UCSD-AML1 (cell line): ENCODE measurements at regions not wholly inside any gene's neighbourhood (a gene's known extent, or its start where the extent isn't known, plus 50 kb on each side); places are given as distances from the start of the nearest gene placed in this dataset.
"Not testable (repeated sequence)": the region's sequence is repeated elsewhere in the genome, so short reads cannot be mapped to it uniquely, and the experiment has no call there.

ENCODE experiments used
- DNase-seq: peaks from one replicate; lab custom pipeline; 2025; ENCODE audit not compliant: unreplicated experiment; lab: John Stamatoyannopoulos, UW

DNA sequence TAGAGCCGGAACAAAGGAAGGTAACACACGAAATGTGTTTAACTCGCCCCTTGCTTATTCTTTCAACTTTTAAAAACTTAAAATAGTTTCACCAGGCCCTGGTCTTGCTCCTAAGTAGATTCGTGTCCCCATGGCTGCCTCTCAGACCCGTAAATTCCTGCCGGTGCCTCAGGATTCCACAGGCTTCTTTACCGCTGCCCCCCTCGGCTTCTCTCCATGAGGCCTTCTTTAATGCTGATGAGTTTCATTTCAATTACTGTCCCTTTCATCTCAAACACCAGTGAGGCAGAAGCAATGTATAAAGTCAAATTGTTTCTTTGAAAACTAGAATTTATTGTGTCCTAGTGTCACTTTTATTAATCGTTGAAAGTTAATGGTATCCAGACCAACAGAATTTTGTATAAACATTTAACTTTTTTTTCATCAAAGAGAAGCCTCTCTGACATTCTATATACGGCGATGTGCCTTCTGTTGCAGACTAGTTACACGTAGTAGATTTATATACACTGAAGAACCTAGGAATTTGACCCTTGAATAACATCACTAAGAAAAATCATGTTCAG, 225.2 kb downstream of the C7orf25 start:
- DNase-seq = no peak

DNA sequence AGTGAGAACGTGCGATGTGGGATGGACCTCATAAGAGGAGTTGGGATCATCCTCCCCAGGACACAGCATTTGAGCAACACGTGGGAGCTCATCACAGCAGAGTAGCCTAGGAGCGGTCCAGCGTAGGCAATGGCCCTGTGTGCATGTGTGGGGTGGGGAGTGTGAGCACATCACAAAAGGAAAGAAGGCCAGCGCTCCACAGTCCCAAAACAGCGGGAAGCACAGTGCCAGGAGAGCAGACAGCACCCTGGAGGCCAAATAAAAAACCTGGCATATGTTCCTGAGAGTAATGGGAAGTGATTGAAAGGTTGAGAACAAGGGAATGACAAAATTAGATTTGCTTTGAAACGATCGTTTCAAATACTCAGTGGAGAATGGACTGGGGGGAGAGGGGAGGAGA, 226.0 kb downstream of the C7orf25 start:
- DNase-seq = no peak

DNA sequence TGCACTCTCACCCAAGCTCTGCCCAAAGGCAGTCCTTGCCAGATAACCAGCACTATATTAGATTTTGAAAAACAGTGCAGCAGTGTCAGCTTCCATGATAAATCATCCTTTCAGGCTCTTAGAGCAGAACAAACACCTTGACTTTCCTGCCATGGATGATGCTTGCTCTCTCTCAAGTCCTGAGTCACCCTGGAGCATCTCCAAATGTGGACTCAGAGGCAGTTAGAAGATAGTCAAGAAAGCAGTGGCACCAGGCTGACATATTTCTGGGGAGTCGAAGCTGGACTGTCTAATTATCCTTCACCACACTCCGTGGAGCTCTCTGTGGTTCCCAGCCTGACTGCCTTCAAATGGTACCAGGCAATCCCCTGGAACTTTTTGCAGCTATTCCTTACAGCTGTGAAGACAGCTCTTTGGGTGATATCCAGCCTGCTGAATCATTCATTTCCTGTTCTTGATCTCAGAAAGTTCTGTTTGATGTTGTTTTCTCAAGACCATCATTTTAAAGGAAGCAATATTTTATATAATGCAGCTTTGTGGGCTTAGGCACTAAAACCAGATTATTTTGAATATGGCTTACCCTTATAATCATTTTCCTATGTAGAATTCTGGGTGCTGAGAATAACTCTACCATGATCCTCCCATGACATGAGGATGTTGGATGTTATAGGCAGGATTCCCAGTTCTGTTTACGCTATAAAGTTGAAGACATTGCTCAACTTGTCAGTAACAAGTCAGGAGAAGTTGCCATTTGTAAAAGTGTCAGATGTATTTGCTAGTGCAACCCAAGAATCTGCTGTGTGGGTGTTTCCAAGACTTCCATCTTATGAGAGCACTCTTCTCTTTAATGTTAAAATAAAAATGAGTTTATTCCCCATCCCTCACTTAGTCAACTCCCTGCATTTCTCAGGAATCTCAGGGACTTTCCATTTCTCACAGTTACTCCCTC, 233.8 kb downstream of the C7orf25 start:
- no peak for DNase-seq

DNA sequence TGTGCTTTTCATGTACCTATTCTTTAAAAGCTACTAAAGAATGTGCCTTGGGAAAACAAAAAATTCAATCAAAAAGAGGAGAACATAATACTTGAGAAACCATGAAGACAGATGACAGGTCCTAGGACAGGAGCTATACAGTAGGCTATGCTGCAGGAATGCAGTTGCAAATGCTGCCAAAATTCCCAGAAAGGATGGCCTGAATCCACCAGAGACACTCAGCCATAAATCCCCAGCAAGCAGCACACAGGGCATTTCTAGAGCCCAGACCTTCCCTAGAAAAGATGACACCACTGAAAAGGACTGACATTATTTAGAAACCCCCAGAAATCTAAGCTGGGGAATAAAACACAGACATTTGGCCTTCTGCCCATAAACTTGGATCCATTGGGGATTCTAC, 237.3 kb downstream of the C7orf25 start:
- DNase-seq = no peak

DNA sequence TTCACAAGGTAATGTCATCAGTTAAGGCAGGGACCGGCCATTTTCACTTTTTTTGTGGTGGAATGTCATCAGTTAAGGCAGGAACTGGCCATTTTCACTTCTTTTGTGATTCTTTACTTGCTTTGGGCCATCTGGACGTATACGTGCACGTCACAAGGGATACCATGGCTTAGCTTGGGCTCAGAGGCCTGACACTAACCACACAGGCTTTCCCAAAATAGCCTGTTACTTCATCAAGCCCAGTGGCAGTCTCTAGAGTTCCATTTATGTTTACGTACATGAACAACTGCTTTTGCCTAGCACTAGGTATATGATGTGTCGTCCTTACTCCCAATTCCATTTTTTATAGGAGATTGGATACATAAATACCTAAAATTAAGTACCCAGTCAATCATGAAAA, 237.9 kb downstream of the C7orf25 start:
- no peak for DNase-seq

DNA sequence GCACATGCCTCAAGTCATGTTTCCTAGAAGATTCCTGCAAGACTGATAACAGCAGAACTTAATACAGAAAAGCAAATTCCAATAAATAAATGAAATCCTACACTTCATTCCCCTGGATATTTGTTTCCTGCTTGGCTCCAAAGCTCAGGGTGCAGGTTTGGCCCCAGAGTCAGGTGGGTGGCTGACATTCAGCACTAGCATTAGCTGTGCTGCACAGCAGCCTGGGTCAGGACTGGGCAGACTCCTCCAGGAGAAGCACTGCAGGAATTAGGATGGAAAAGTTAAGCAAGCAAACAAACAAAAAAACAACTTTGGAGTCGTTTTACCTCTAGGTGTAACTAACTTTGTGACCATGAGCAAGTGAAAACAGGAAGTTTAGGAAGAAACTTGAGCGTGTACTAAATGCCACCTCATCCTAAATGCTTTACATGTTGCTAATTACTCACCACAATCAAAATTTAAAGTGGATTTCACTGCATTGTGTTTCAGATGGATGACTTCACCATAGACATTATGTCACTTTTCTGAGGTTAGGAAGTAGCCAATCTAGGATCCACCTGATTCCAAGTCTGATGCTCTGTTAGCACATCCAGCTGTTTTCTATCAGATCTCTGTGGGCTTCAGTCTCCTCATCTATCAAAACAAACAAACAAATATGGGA, 239.4 kb downstream of the C7orf25 start:
- no peak for DNase-seq

DNA sequence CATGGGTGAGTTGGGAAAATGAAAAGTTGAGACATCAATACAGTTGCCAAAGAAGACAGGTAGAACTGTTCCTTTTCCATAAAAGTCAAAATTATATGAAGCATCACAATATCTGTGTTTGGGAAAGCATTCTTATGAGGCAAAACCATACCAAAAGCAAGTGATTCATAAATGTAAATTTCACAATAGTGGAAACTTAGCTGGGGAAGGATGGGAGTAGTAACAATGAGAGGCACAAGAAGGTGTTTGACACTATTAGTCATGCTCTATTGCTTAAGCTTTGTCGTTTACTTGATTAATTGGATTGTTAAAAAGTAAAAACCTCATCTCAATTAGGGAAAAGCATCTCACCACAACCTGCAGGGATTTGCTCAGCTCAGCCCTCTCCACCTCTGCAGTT, 240.2 kb downstream of the C7orf25 start:
- no peak for DNase-seq

DNA sequence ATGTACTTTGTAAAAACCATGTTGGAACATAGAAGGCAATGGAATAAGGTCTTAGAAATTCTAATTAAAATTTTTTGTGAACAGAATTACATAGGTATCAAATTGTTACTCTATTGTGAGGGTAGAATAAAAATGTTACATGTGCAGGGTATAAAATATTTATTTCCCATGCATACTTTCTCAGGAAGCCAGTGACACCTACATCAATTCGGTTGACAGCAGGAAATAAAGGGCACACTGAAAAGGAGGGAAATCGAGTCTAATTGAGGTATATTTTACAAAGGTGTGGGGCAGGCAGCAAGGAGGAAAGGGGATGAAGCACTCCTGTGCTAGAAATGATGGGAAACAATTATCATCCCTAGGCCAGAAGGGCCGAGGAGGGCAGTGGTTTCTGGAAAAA, 244.9 kb downstream of the C7orf25 start:
- no peak for DNase-seq

DNA sequence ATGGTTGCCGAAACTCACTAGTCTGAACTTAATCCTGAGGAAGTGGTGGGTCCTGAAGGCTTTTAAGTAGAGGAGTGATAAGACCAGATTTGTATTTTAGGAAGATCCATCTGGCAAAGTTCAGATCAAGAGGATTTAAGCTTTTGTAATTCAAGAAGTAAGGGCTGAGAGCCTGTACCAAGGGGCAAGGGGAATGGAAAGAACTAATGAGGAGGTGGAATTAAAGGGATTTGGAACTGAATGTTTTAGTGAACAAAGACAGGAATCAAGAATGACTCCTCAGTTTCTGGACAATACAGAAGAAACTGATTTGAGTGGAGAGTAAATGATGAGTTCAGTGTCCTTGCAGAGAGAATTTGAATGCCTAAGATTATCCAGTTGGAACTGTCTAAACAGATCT, 249.0 kb downstream of the C7orf25 start:
- no peak for DNase-seq

DNA sequence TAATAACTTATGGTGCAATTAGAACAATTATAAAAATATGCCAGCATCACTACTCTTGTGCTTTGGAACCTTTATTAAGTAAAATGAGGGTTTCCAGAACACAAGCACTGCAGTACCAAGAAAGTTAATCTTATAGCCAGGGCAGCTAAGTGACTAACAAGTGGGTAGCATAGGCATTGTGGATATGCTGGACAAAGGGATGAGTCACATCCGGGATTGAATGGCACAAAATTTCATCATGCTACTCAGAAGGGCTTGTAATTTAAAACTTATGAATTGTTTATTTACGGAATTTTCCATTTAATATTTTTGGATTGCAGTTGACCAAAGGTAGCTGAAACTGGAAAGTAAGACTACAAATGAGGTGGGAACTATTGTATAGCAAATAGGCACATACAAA, 250.6 kb downstream of the C7orf25 start:
- no peak for DNase-seq

DNA sequence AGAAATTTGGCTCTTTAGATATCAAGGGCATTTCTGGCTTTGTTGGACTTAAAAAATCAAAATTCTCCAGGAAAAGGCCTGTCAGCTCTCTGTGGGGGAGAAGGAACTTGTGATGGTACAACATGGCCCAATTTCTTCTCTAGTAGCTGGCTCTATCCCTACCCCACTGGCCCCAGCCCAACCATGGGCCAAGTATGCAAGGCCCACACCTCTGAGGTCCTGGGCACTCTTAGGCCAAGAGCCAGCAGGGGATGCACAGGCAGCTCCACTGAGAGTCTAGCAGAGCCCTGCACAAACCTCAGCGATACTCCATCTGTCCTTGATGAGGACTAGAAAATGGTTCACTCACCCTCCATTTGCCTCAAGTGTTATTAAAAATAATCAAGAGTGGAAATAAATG, 261.2 kb downstream of the C7orf25 start:
- no peak for DNase-seq

DNA sequence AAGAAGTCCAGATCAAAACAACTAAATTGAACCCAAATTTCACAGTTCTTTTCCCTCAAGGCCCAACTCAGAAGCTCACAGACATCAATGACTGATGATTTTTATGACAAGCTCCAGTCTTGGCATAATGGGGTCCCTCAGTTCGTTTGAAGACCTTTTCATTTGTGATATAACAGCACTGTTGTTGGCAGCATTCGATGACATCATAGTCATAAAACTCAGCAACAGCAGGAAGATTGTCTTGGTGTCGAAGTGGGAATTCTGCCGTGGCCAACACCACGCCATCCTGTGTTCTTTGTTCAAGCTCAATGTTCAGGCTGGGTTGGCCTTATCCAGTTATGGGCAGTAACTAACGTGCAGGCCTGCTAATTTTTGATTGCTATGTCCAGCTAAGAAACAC, 261.7 kb downstream of the C7orf25 start:
- DNase-seq = no peak

DNA sequence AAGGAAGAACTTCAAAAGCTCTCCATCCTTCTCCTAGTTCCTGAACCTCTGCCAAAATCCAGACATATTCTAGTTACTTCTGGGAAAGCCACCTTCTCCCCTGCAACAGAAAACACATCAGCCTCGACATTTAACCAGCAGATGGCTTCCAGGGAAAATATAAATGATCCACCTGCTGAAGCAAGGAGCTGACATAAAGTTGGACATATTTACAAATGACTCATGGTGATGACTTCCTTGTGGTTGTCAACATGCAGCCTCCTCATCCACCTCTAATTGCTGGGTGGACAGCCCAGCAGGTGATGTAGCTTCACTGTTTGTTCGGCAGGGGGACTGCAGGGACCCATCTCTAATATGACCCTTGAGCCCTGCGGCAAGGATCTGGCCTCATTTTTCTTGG, 266.0 kb downstream of the C7orf25 start:
- no peak for DNase-seq

DNA sequence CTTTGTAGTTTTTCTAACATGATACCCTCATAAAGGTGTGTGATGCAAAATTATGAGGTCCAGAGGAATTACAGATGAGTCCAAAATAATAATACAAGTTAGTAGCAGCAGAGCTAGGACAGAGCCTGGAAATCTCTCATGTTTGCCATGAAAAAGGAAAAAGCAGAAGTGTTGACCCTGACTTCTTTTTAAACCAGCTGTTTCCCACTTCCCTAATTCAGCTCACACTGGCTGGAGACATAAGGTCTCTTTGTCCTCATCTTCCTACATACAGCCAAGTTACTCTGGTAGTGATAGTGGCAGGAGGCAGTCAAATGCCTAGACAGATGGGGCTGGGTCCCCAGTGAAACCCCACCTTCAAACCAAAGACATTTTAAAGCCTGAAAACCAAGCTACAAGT, 269.2 kb downstream of the C7orf25 start:
- DNase-seq = no peak

DNA sequence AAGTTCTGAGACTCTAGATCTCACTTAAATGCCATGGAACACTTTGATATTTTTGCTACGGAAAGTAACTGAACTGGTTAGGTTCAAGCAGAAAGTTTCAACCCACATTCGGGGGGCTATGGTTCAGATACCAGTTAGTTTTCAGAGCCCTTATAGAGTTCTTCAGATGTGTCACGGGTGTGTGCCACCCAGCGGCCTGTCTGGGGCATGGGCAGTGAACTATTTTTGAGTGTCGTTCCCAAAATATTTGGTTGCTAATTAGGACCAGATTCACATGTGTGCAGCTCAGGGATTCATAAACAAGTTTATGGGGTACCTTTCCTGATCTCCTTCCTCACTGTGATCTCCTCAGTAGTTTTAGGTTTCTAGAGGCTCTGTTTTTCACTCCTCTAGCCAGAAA, 271.9 kb downstream of the C7orf25 start:
- DNase-seq = no peak

DNA sequence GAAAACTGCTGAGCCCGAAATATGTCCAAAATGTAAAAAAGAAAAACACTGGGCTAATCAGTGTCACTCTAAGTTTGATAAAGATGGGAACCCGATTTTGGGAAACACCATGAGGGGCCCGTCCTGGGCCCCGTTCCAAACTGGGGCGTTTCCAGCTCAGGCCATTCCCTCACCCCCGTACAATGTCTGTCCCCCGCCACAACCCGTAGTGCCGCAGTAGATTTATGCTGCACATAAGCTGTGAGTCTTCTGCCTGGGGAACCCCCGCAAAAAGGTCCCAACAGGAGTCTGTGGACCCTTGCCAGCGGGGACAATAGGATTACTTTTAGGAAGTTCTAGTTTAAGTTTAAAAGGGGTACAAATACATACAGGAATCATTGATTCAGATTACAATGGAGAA, 275.5 kb downstream of the C7orf25 start:
- not testable (repeated sequence) for DNase-seq

DNA sequence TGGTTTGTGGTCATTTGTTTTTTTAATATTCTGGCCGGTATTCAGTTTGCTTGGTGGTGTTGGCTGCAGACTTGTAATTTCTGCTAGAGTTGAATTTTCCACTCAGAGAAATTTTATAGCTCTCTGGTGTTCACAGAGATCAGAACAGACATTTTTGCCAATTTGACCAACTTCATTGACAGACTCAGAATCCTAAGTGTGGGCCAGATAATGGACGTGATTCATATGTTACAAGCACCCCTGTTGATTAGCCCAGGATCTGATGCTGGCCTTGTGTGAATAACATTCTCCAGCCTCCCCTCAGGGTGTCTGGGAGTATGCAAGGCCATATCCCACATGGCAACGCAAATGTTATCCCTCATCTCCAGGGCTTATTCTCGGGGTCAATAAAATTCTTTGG, 283.8 kb downstream of the C7orf25 start:
- DNase-seq = no peak

DNA sequence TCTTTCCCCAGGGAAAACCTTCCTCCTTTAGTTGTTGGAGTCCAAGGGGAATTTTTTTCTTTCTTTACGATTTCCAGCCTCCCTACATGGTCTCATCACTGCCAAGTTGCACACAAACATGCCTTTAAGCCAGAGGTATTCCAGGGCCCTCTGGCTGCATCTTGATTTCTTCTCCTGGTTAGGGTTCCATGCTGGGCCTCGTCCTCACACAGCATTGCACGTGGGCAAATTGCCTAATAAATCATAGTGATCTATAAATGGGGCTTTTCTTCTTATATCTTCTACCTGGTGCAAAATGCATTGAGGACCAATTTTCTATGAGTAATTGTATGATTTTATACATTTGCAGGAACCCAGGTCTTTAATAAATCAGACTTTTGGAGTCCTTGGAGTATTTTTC, 284.2 kb downstream of the C7orf25 start:
- DNase-seq = no peak

DNA sequence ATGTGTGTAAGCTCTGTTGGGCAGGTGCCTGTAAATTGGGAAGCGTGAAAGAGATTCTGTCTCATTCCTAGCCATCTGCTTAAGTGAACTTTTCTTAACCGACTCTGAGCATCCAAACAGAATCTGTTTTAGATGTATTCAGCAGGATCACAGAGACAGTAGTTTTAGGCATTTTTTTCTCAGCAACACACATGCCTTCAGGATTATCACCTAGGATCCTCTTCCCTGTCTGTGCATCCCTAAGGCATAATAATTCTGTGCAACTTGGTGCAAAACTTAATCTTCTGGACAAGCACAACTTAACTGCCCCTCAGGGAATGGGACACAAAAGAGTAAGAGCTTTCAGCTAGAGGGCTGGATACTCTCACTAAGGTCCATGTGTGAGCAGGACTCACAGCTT, 284.8 kb downstream of the C7orf25 start:
- DNase-seq = no peak

DNA sequence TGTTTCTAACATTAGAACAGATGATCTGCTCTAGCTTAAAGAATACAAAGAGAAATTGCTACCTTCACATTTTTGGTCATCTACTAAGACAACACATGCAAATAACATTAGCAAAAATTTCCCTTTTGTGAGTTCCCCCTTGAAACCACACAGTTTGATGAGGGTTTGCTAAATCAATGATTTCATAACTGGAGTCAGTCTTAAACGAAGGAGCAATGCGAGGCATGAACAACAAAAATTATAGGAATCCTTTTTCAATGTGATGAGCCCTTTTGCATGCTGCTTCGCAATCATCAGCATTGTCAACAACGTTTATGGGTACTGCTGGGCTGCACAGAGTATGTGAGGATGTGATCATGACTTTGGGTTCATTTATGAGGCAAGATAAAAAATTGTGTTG, 286.4 kb downstream of the C7orf25 start:
- no peak for DNase-seq

DNA sequence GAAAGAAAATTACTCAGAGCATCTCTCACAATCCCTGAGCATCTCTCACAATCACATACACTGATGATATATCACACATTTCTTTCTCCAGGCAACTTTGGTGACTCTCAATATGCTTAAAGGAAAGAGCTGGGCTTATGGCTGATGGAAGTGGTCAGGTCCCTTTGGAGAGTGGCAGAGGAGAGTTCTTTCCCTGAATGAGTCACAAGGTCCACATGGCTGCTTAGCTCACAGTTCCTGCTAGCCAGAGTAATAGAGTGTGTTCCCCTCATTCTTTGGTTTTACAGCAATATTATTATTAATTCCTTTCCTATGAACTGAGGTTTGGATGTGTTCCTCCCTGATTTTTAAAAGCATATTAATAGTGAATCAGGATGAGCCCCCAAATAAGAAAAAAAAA, 287.4 kb downstream of the C7orf25 start:
- no peak for DNase-seq

DNA sequence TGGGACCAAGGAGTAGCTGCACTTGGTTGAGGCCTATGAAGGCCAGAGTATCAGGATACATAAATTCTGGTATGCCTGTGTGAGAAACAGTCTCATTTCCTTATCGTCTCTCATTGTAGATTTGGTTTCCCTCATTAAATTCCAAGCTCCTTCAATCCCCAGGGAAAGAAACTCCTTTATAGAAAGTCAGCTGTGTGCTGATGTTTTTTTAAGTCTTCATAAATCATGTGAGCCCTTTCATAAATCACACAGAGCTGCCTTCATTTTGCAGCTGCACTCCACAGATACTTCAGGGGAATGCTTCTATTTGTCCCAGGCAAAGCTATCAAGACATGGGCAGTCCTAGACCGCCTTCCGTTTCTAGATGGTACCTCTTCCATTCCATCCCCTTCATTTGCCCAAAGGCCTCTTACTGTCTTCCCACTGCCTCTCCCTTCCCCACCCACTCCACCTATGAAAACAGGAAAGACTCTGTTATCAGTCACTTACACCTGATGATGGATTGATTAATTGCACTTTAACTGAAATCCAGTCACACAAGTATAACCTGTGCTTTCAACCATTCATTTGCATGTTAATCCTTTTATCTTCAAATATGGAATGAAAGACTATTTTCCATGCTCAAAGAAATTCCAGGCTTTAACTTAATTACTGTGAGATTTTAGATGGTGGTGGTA, 290.2 kb downstream of the C7orf25 start:
- DNase-seq = no peak
